IPS-NIHi7 (cell line): ENCODE measurements at regions not wholly inside any gene's neighbourhood (a gene's known extent, or its start where the extent isn't known, plus 50 kb on each side); places are given as distances from the start of the nearest gene placed in this dataset.
A peak's percentile ranks its signal among the peaks of the same experiment; 100 is the strongest.

Source experiments
- DNase-seq: peaks from one replicate; pipeline ENCODE4 v3.0.0; 2012; ENCODE audit warnings: mixed read lengths; ENCODE audit errors: extremely low spot score

DNA sequence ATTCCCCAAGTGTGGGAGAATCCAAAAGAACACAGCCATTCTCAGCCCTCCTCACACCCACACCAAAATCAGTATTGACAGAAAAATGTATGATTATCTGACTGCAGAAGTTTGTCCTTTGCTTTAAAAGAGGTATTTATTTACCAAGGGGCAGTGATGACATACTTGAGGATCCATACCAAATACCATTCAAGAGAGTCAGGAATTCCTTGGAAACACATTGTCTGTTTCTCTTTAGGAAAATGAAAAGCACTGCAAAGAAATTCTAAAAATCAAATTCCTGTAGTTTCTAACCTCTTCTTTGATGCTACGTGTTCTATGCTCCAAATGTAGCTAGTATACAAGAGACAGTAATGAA is 509.6 kb upstream of the CXADR start:
- peak; percentile 7 for DNase-seq

DNA sequence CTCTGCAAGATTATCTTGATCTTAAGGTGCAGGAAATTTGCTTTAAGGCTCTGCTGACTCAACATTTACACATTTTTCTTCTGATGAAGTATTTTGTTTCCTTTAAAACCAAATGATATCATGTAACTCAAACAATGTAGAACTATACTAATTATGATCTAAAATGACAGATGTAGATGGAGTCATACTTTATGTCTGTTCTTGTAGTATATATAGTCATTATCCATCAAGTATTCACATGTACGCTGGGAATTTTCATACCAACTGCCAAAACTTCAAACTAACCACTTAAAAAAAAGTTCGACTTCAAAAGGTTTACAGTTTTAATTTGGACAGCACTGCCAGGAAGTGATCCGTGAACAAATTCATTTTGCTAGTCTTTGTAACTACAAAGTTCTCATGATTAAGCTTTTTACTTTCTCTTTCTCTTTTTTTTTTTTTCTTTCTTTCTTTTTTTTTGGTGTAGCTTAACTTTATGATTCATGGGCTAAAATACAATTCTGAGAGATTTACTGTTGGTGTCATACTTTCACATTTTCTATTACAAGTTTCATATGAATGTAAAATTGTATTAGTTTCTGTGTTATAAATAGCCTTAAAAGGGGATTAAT is 509.0 kb upstream of the CXADR start:
- DNase-seq = no peak

DNA sequence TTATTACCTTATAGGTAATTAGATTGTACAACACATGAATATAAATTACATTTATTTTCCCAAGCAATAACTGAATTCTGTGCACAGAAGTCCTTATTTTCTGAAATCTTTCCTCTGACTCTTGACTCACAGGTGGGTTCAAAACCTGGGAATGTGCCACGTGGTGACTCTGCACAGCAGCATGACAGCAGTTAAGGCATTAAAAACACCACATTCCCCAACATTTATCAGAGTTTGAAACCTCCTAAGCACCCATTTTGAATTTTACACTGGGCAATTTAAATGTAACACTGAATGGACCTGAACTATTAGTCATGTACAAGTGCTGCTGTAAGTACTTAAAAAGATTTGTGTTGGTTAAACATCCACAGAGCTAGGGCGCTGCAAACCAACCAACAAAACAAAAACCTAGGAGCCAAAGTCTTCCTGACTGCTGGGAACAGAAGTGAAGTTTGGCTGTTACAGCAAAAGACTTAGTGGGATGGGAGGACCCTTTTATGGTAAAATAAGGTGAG is 480.6 kb upstream of the CXADR start:
- DNase-seq = no peak

DNA sequence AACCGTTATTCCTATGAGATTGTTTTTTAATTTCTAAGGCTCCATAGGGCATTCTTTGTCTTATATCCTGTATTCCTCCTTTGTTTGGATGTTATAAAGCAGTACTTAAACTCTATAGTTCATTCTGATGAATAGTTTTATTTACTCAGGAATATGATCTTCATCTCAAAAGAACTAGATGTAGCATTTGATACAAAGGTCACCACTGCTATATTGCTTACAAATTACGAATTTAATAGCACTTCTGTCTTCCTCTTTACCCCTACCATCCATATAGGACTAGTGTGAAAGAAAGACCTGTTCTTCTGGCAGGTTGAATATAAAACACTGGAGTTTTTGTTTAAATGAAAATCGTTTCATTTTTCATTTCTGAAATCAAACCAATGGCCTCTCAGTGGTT is 468.1 kb upstream of the CXADR start:
- no peak for DNase-seq

DNA sequence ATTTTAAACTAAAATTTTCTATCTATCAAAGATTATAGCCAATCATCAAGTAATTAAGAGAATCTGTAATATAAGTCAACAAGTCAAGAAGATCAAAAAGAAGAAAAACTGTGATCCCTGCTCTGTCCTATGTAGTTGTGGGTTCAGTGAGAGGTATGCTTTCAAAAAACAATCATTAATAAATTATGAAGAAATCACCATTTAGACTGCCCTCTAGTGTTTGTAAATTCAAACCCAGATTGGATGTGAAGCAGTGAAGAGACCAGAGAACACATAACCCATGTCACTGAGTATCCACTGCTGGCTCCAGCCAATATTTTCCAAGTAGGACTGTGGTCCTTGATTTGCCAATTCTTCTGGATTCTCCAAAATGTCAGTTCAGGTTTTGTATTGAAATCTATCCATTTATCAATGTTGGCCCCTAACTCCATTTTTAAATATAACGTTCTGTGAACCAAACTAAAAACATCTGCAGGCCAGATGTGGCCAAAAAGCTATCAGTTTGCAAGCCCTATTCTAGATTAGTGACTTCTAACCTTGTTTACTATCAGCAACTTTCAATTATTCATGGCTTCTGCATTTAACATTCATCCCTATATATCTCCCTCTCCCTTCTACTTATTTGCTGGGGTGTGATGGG is 467.5 kb upstream of the CXADR start:
- DNase-seq = peak; percentile 13

DNA sequence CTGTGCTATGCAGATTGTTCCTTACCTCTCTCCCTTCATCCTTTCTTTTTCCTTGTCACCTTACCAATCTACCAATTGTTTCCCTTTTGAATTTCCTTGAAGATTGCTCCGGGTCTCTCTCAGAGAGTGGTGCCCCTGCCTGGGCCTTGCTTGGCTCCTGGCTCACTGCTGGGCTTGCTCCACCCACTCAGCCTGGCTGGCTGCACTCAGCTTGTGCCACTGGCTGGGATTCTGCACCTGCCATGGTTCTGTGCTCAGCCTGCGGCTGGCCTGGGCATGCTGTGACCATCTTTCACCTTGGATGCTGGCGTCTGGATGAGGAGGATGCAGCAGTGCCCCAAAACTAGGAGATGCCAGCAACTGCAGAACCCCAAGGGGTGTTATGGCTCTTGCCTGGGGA is 463.9 kb upstream of the CXADR start:
- DNase-seq = no peak

DNA sequence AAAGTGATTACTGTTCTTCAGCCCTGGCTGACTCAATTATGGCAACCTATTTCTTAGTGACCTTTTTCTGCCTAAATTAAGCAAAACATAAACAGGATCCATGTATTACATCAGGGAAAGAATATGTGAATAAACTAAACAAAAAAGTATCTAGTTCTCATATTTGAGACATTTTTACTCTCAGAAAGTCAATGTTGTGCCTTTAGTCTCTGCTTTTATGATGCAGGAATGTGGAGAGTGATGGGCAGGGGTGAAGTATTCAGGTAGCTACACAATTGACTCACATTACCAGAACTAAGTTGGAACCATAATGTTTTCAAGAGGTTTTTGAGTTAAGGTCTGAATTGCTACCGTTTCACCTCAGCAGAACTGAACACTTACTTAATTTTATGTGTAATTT is 462.7 kb upstream of the CXADR start:
- DNase-seq = no peak

DNA sequence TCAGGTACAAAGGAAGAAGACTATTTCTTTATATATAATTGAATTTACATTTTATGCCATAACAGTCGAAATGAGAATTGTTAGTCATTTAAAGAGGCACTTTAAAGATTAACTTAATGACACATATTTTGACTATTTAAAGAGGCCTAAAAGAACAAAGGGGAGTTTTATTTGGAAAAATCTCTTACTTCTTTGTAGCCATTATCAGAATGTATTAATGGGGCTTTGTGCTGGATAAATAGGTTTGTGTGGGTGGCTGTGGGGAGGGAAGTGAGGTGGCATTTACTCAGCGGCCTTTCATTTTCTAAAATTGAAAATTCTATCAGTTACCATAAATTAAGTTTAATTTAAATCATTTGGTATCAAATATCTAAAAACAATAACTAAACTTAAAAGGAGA is 462.2 kb upstream of the CXADR start:
- DNase-seq = no peak

DNA sequence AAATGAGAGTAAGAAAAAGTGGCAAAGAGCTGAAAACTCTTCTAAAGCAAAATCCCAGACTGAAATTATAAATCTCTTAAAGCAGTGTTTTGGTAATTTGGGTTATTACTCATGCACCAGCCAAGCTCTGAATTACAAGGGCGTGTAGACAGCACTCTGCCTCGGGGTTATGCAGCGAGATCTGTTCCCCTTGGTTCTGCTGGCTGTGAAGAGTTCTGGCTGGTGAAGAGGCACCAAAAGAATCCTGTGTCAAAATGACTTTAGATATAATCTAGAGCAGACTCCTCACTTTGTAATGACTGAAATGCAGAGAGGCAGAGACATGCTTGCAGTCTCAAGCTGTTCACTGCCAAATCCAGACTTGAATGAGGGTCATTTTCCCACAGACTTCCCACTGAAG is 461.8 kb upstream of the CXADR start:
- peak; percentile 28 for DNase-seq

DNA sequence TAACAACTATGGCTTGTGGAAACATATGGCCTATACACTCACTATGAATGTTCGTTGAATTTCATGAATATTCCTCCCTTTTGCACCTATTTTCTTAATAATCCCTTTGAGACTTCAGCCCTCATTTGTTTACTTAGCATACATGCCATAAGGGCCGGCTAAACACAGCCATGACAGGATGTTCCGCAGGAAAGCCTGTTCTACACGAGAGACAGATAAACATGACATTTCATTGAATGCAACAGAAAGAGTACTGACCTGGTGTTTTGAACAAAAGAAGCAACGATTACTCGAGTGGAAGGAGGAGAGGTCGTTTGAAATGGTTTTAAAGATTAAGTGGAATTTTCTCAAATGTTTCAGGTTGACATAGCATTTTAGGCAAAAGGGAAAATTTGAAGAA is 459.5 kb upstream of the CXADR start:
- DNase-seq = no peak

DNA sequence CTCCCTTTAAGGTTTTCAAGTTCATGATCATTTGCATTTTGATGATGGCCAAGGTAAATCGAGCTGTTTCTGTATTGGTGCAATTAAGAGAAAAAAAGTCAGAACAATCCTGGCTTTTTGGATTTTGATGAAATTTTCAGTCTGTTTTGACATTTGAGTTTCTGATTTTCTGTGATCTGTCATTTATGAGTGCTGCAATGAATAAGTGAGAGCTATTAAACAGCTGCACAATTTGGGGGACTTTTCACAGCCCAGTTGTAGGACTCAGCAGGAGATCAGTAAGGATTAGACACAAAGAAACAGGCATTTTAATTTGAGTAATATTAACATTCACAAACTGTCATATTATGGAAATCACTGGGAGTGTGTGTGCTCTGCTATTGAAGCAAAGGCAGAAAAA is 452.9 kb upstream of the CXADR start:
- DNase-seq = no peak

DNA sequence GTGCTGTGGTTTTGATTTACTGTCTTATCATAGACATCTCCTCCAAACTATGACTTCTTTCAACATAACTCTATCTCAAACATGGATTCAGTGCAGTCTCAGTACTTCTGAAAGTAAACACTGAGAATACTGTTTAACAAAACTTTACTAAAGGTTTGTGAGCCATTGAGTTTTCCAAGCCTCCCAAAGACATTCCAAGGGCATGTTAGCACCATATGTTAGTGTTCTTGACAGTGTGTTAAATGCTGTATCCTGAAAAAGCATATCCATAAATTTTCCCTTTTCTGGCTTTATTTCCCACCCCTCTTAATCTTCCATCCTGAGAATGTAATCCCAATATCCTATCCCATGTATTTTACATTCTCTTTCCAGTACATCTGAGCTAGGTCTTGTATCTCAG is 446.8 kb upstream of the CXADR start:
- DNase-seq = no peak

DNA sequence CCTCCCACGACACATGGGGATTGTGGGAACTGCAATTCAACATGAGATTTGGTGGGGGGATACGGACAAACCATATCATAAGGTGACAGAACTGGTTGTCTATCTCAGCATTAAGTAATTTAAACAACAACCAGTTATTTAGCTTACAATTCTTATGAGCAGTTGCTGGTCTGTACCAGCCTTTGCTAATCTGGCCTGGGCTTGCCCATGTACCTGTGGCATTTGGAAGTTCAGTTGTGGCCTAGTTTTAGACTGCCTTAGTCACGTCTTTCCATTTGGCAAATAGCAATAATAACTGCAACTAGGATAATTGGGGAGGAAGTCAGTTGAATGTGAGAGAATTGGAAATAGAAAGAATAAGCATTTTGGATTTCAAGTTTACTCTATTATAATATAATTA is 441.8 kb upstream of the CXADR start:
- no peak for DNase-seq

DNA sequence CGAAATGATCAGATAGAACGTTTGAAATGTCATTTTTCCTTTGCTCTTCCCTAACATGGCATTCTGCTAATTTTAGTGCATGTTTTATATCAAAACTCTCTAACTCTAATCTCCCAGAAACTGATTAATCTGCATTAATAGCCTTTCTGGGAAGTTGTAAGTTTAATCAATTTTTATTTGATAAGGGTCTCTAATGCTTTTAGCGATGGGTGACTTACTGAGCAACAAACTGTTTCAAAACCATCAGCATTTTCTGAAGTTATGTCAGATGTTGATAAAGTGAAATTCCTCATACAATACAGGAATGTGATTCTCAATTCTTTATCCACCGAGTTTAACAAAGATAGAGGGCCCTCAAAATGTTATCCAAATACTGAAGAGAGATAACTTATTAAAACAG is 431.6 kb upstream of the CXADR start:
- no peak for DNase-seq

DNA sequence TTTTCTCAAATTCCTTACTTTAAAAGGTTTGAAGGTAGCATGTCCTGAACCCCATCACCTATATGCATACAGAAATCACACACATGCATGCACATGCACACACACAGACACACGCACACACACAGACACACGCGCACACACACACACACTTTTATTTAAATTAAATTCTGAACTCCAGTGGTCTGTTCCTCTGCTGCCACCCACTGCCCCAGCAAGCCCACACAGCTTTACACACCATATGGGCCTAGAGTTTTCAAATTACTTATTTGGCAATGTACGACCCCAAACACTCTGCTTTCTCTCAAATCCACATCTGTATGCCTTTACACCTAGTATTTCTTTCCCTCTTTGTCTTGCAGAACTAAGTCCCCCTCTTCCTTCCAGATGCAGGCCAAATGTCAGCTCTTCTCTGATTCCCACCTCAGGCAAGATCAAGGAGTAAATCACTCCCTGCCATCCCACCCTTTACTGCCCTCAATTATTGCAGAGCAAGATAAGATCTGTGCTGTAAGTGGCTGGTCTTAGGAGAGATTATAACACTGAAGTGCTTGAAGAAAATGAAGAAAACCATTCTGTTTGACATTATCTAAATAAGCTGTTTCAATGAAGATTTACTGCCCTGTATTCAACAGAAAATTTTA is 429.9 kb upstream of the CXADR start:
- peak; percentile 7 for DNase-seq

DNA sequence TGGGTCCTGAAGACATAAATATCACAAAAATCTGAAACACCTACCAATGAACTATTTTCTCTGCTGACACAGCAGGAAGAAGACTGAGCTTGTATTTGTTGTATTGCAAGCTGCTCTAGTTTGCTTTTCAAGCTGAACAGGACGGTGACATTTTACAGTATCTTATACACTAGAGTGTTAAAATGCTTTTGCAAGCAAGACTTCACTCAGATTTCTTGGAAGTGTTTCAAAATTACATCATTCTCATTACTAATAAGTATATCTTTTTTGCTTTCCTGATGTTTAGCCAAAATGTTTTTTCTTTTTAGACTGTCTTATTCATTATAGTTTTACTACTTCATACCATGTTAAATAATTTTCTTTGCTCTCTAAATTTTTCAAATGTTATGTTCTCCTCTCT is 427.1 kb upstream of the CXADR start:
- DNase-seq = no peak

DNA sequence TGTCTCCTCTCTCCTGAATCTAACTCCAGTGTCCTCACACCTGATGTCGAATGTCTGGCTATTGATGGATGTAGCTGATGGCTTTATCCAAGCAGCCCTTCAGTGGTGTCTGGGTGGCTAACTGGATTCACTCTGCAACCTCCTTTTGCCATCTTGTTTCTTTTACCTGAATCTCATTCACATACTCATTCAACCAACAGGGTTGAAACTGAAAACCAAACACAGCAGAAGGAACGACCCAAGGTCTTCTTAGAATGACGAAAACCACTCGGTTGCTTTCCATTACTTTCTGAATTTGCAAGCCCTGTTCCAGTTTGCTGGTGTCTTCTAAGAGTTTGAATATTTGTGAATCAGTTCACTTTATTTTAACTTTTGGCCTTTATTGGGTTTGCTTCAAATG is 424.3 kb upstream of the CXADR start:
- DNase-seq = no peak

DNA sequence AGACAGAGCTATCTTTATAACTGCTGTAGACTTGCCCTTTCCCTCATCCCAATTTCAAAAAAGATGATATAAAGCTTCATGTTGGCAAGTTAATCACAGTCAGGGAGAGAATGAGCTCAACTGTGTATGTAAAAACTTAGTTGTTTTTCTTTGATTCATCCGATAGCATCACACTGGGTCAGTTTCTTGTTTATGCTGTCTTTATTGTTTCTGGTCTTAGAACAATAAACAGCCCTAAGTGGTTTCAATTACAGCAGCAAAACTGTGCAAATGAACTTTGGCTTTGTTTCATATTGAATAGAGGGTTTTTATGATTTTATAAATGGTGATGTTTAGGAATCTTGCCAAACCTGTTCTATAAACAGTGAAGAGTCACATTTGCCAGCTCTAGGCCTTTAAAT is 423.8 kb upstream of the CXADR start:
- no peak for DNase-seq

DNA sequence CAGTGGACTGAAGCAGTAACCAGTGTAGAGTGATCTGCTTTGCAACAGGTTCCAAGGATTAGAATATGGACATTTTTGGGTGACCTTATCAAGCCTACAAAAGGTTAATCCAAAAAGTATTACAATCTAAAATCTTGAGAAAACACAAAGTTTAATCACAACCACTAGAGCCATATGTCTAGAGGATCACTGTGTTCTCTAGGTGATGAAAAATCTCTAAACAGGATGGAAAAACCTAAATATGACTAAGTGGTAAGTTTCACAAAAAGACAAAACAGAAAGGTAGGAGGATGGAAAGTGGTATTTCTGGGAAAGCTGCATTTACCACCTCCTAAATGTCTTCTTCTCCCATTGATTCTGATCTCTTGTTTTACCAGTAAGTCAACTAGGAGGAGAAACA is 411.1 kb upstream of the CXADR start:
- no peak for DNase-seq

DNA sequence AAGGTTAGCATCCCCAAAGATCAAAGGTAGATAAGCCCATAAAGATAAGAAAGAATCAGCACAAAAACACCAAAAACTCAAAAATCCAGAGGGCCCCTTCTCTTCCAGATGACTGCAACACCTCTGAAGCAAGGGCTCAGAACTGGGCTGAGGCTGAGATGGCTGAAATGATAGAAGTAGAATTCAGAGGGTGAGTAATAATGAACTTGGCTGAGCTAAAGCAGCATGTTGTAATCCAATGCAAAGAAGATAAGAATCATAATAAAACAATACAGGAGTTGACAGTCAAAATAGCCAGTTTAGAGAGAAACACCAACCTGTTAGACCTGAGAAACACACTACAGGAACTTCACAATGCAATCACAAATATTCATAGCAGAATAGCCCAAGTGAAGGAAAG is 406.9 kb upstream of the CXADR start:
- no peak for DNase-seq

DNA sequence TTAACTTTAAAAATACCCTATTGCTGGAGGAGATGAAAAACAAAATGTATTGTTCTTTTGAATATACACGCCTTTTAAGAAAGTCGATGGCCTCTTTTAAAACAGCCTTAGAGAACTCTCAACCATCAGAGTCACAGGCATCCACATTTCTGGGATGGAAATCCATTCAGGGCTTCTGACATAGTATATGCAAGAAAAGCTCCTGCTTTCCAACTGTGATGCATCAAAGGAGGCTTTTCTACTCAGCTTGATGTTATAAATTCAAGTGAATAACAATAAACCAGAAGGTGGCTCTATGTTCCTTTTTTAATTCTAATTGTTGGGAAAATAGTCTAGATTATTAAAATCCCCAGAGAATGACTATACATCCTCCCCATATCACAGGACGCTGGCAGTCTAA is 398.8 kb upstream of the CXADR start:
- no peak for DNase-seq

DNA sequence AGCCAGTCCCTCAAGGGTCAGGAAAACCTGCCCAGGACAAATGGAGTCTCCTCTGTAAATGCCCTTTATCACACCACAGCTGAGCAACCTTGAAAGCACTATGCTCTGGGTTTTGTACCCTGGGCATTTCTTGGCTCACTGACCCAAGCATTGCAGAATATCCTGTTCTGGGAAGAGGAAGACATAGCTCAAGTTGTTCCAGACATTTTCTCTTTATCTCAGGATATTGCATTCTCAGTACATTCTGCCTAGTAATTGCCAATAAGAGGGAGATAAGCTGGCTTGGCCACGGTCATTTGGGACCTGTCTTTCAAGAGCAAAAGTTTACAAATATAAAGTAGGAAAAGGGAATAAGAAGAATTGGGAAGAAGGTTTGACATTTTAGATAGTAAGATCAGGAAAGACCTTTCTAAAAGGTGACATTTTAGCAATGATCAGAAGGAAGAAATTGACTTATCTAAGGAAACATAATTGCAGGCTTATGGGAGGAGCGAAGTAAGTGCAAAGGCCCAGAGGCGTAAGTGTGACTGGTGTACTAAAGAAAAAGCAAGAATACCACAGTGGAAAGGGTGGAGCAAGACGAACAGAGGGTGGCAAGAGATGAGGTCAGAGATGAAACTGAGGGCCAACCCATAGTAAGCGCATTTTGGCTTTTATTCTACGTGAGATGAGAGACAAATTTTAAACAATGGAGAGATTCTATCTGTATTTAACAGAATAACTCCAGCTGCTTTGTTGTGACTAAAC is 394.0 kb upstream of the CXADR start:
- no peak for DNase-seq
